IMR-90 (cell line): ENCODE measurements at regions not wholly inside any gene's neighbourhood (a gene's known extent, or its start where the extent isn't known, plus 50 kb on each side); places are given as distances from the start of the nearest gene placed in this dataset.

ENCODE experiments used
- ATAC-seq: fragments of 200-7000 bp; cut with Tn5 transposase; 2 replicates; pipeline ENCODE4 v1.9.1; 2020; ENCODE audit warnings: low read depth, mild to moderate bottlenecking, moderate library complexity
- BruUV-seq: library from RNA; stranded (reverse); fragments of 400-500 nt; replicated peaks from 2 replicates; lab custom pipeline; 2021; lab: Mats Ljungman, UMichigan
- CTCF ChIA-PET: fragments of 300-600 bp; formaldehyde crosslinking; extraction: SDS; loops from one replicate; lab custom pipeline; 2021; ENCODE audit warnings: antibody characterized with exemption; lab: Yijun Ruan, JAX
- POLR2A ChIA-PET: fragments of 300-600 bp; sonication (Branson Sonifier 250); formaldehyde crosslinking; loops from one replicate; lab custom pipeline; 2022; ENCODE audit warnings: antibody characterized with exemption; ENCODE audit not compliant: unreplicated experiment; lab: Charles Lee
- DNase-seq: peaks from one replicate; pipeline ENCODE4 v3.0.0; 2013
- H2AFZ ChIP-seq: replicated peaks from 2 replicates; pipeline ENCODE3; 2013; ENCODE audit warnings: low read length, mild to moderate bottlenecking; ENCODE audit not compliant: poor library complexity
- H2AK5ac ChIP-seq: 2 replicates; pipeline ENCODE4 v1.6.1; 2013; ENCODE audit warnings: low read depth, low read length, inconsistent platforms
- H2AK9ac ChIP-seq: replicated peaks from 2 replicates; pipeline ENCODE3; 2013; ENCODE audit warnings: mild to moderate bottlenecking, low read depth, low read length, moderate library complexity; ENCODE audit not compliant: poor library complexity
- H2BK120ac ChIP-seq: 2 replicates; pipeline ENCODE4 v1.6.1; 2013; ENCODE audit warnings: low read depth, low read length, inconsistent platforms
- H2BK15ac ChIP-seq: 3 replicates; pipeline ENCODE4 v1.6.1; 2013; ENCODE audit warnings: low read depth, low read length, inconsistent platforms
- H2BK20ac ChIP-seq: 2 replicates; pipeline ENCODE4 v1.6.1; 2013; ENCODE audit warnings: low read depth, mild to moderate bottlenecking, inconsistent platforms, low read length, moderate library complexity
- H2BK5ac ChIP-seq: 2 replicates; pipeline ENCODE4 v1.6.1; 2013; ENCODE audit warnings: mild to moderate bottlenecking, low read depth, low read length, inconsistent platforms; ENCODE audit not compliant: poor library complexity, severe bottlenecking
- H3K14ac ChIP-seq: replicated peaks from 2 replicates; pipeline ENCODE4 v1.6.1; 2013; ENCODE audit warnings: low read depth, low read length, inconsistent platforms
- H3K18ac ChIP-seq: 2 replicates; pipeline ENCODE4 v1.6.1; 2013; ENCODE audit warnings: low read depth, low read length, control low read depth
- H3K23ac ChIP-seq: 2 replicates; pipeline ENCODE4 v1.6.1; 2013; ENCODE audit warnings: low read depth, low read length, inconsistent platforms
- H3K27ac ChIP-seq: 2 replicates; pipeline ENCODE4 v1.5.1; 2013; ENCODE audit warnings: mild to moderate bottlenecking, control low read depth, low read length; ENCODE audit not compliant: insufficient read depth
- H3K27me3 ChIP-seq: 2 replicates; pipeline ENCODE4 v1.6.1; 2013; ENCODE audit warnings: low read length; ENCODE audit not compliant: control insufficient read depth, insufficient read depth
- H3K36me3 ChIP-seq: 2 replicates; pipeline ENCODE4 v1.6.1; 2013; ENCODE audit warnings: low read length, mixed read lengths; ENCODE audit not compliant: control insufficient read depth, insufficient read depth
- H3K4ac ChIP-seq: 2 replicates; pipeline ENCODE4 v1.6.1; 2013; ENCODE audit warnings: low read depth, low read length, inconsistent platforms
- H3K4me1 ChIP-seq: 2 replicates; pipeline ENCODE4 v1.6.1; 2013; ENCODE audit warnings: low read length, mixed read lengths; ENCODE audit not compliant: control insufficient read depth, insufficient read depth
- H3K4me2 ChIP-seq: 2 replicates; pipeline ENCODE4 v1.6.1; 2013; ENCODE audit warnings: low read depth, mild to moderate bottlenecking, control low read depth, low read length, moderate library complexity
- H3K4me3 ChIP-seq: 2 replicates; pipeline ENCODE4 v1.5.1; 2013; ENCODE audit warnings: low read depth, mild to moderate bottlenecking, control low read depth, low read length, moderate library complexity; ENCODE audit not compliant: insufficient read depth
- H3K56ac ChIP-seq: 2 replicates; pipeline ENCODE4 v1.6.1; 2013; ENCODE audit warnings: low read length, inconsistent platforms; ENCODE audit not compliant: insufficient read depth; ENCODE audit errors: extremely low read depth
- H3K79me1 ChIP-seq, 2 experiments: 2 replicates each; pipeline ENCODE4 v1.6.1; 2013; ENCODE audit warnings: low read length in 2 of 2, inconsistent platforms in 1 of 2, low read depth in 1 of 2
- H3K9ac ChIP-seq: 2 replicates; pipeline ENCODE4 v1.6.1; 2013; ENCODE audit warnings: low read depth, low read length, control low read depth
- H3K9me1 ChIP-seq: 2 replicates; pipeline ENCODE4 v1.6.1; 2013; ENCODE audit warnings: low read length, inconsistent platforms; ENCODE audit not compliant: insufficient read depth
- H3K9me3 ChIP-seq: 2 replicates; pipeline ENCODE4 v1.6.1; 2013; ENCODE audit warnings: low read length; ENCODE audit not compliant: control insufficient read depth, insufficient read depth
- H4K20me1 ChIP-seq: 2 replicates; pipeline ENCODE4 v1.6.1; 2013; ENCODE audit warnings: low read length, inconsistent platforms; ENCODE audit not compliant: insufficient read depth
- H4K5ac ChIP-seq: 2 replicates; pipeline ENCODE4 v1.6.1; 2013; ENCODE audit warnings: mild to moderate bottlenecking, low read depth, low read length, control low read depth
- H4K8ac ChIP-seq, 2 experiments: 2 replicates each; pipeline ENCODE4 v1.6.1; 2013; ENCODE audit warnings: low read depth in 2 of 2, low read length in 2 of 2, control low read depth in 1 of 2, inconsistent platforms in 1 of 2
- H4K91ac ChIP-seq: 2 replicates; pipeline ENCODE4 v1.6.1; 2013; ENCODE audit warnings: low read depth, low read length, inconsistent platforms; ENCODE audit not compliant: insufficient read depth
- CEBPB ChIP-seq: IDR thresholded peaks from 2 replicates; pipeline ENCODE4 v1.6.1; 2012; ENCODE audit warnings: low read depth, low read length, improper control_type of control experiment
- FOS ChIP-seq: fragments of 150-350 bp; IDR thresholded peaks from 2 replicates; pipeline ENCODE4 v1.6.1; 2016; ENCODE audit warnings: low read depth, low read length
- RAD21 ChIP-seq: IDR thresholded peaks from 2 replicates; pipeline ENCODE4 v1.6.1; 2012; ENCODE audit warnings: low read length, improper control_type of control experiment
- dilution Hi-C: fragments of 300-500 bp; cut with HindIII; formaldehyde crosslinking; loops from one replicate; pipeline ENCODE4 v1.14.3; 2018; ENCODE audit warnings: low sequenced_read_pairs; ENCODE audit not compliant: unreplicated experiment
- in situ Hi-C: fragments of 300-500 bp; cut with MboI; formaldehyde crosslinking; loops from 3 replicates; pipeline ENCODE4 v1.14.3; 2019; ENCODE audit warnings: low sequenced_read_pairs, inconsistent platforms, mixed read lengths
- intact Hi-C: fragments of 100-400 bp; cut with micrococcal nuclease; formaldehyde crosslinking; loops from 2 replicates; pipeline ENCODE4 v1.10.0; 2022

DNA sequence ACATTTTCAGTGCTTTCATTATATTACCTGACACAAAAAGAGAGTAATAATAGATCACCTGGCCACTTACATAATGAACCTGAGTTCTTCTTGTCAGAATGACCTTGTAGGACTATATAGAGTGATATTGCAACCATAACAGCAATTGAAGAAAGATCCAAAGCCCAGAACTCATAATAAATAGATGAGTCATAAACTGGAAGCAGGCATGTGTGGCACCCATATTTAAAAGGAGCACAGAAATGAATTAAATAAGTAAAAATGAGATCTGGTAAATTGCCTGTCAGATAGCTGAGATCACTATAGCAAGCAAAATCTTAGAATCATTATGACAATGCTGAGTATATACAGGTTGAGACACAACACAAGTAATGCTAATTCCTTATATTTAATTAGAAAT is 331.8 kb downstream of the AASDHPPT start:
- H2BK15ac ChIP-seq: no peak overlapping the region
- no peak for TF ChIP-seq CEBPB
- TF ChIP-seq RAD21: no peak
- TF ChIP-seq FOS: peak; percentile 42; the same call in 1 of the 2 replicates
- H3K4me3 ChIP-seq: no peak overlapping the region
- H3K4ac ChIP-seq: no peak overlapping the region
- no peak overlapping the region for H3K4me2 ChIP-seq
- H2AFZ ChIP-seq: no peak overlapping the region
- H4K8ac ChIP-seq: no peak overlapping the region
- no peaks in the 10 kb centered on the region for H3K9me1 ChIP-seq
- H3K9me3 ChIP-seq: no peaks in the 10 kb centered on the region
- H2BK20ac ChIP-seq: no peak overlapping the region
- no peak overlapping the region for H2AK5ac ChIP-seq
- H3K79me1 ChIP-seq: no peaks in the 10 kb centered on the region
- no peak overlapping the region for H3K27ac ChIP-seq
- no peak overlapping the region for H2AK9ac ChIP-seq
- H3K9ac ChIP-seq: no peak overlapping the region
- dilution Hi-C loops: no loop called here
- ChIA-PET POLR2A (no interaction called here), CTCF (no interaction called here)
- no peaks in the 10 kb centered on the region for H4K20me1 ChIP-seq
- H3K14ac ChIP-seq: no peak overlapping the region
- no peak overlapping the region for H2BK5ac ChIP-seq
- H3K4me1 ChIP-seq: no peaks in the 10 kb centered on the region
- ATAC-seq (peak; percentile 64), DNase-seq (peak; percentile 34)
- intact Hi-C loops: no loop called here
- H2BK120ac ChIP-seq: no peak overlapping the region
- H3K27me3 ChIP-seq: no peaks in the 10 kb centered on the region
- no peak overlapping the region for H4K5ac ChIP-seq
- in situ Hi-C loops: no loop called here
- no TSS peak for BruUV-seq
- no peaks in the 10 kb centered on the region for H3K36me3 ChIP-seq
- H3K23ac ChIP-seq: no peak overlapping the region
- no peak overlapping the region for H3K56ac ChIP-seq
- no peak overlapping the region for H4K91ac ChIP-seq
- H3K18ac ChIP-seq: no peak overlapping the region
